ENCODE measurements at regions not wholly inside any gene's neighbourhood (a gene's known extent, or its start where the extent isn't known, plus 50 kb on each side); places are given as distances from the start of the nearest gene placed in this dataset.

GRCh38 chr5:130885027-130885426 is 280.0 kb downstream of the HINT1 start:
- H3K14ac ChIP-seq (ENCODE audit: insufficient read length), result no peak overlapping the region
- no peak overlapping the region for H4K91ac ChIP-seq (replicated peaks; ENCODE audit: insufficient read length, low read length)
- FAIRE-seq (no peak), DNase-seq (ENCODE audit: low read depth in 1 of 2, low spot score in 2 of 2) (no peak)
- H2BK12ac ChIP-seq (ENCODE audit: low read depth, low read length), result no peak overlapping the region
- no peak overlapping the region for H3K4me3 ChIP-seq (ENCODE audit: extremely low read depth in 1 of 4, insufficient read depth in 2 of 4, low read depth in 3 of 4, low read length in 4 of 4)
- no peak overlapping the region for H2BK120ac ChIP-seq (replicated peaks; ENCODE audit: low read depth, low read length)
- H3K56ac ChIP-seq (replicated peaks; ENCODE audit: insufficient read length, low read depth, low read length), result no peak overlapping the region
- H3K36me3 ChIP-seq (ENCODE audit: control insufficient read depth in 2 of 4, insufficient read depth in 4 of 4, low read length in 3 of 4), result no peaks in the 10 kb centered on the region
- WGBS, 2 experiments (ENCODE audit: extremely low coverage in 1 of 2, insufficient coverage in 1 of 2, insufficient read length in 1 of 2, insufficient replicate concordance in 2 of 2, low coverage in 1 of 2, low lambda C conversion rate in 2 of 2, missing lambda C conversion rate in 1 of 2), result 87% methylated on average over 3 of the region's 3 CpGs; no CpG with 5 or more reads in 1 of the 2 experiments
- H4K5ac ChIP-seq (ENCODE audit: insufficient read length, low read depth, low read length), result no peak overlapping the region
- no peaks in the 10 kb centered on the region for H3K27me3 ChIP-seq (replicated peaks in 1 of 4; ENCODE audit: control insufficient read depth in 3 of 4, extremely low read depth in 1 of 4, insufficient read depth in 3 of 4, low read length in 3 of 4)
- no peaks in the 10 kb centered on the region for H3K79me2 ChIP-seq (ENCODE audit: control insufficient read depth in 1 of 2, insufficient read depth in 2 of 2, low read length in 2 of 2)
- H3K23ac ChIP-seq (ENCODE audit: insufficient read length), result no peak overlapping the region
- H2BK5ac ChIP-seq (ENCODE audit: low read depth, low read length), result no peak overlapping the region
- H4K8ac ChIP-seq (ENCODE audit: extremely low read depth, insufficient read depth, low read length), result no peak overlapping the region
- no peak overlapping the region for H3K27ac ChIP-seq (ENCODE audit: low read depth, low read length)
- H3K23me2 ChIP-seq (ENCODE audit: low read depth, low read length), result no peaks in the 10 kb centered on the region
- H3K79me1 ChIP-seq (ENCODE audit: low read depth, low read length), result no peaks in the 10 kb centered on the region
- H3K9me3 ChIP-seq (ENCODE audit: insufficient read depth in 2 of 2, low read depth in 1 of 2, low read length in 1 of 2), result no peaks in the 10 kb centered on the region
- TF ChIP-seq PHF8 (conservative IDR thresholded peaks at IDR 0.05; ENCODE audit: low read depth, low read length) (no peak), POLR2A (IDR thresholded peaks at IDR 0.05; ENCODE audit: control extremely low read depth in 1 of 2, low read depth in 2 of 2, low read length in 2 of 2) (no peak), GTF2F1 (IDR thresholded peaks at IDR 0.05; ENCODE audit: borderline replicate concordance, low read depth, low read length) (no peak), JUN (IDR thresholded peaks at IDR 0.05; ENCODE audit: low read depth, low read length) (no peak), USF2 (IDR thresholded peaks at IDR 0.05; ENCODE audit: low read length) (no peak), POU5F1 (IDR thresholded peaks at IDR 0.05; ENCODE audit: low read depth, low read length) (no peak), ATF2 (IDR thresholded peaks at IDR 0.05; ENCODE audit: low read length) (no peak), ATF3 (IDR thresholded peaks at IDR 0.05; ENCODE audit: insufficient read depth, low read depth, low read length) (no peak), SIRT6 (IDR thresholded peaks at IDR 0.05; ENCODE audit: low read length) (no peak), E2F6 (IDR thresholded peaks at IDR 0.05) (no peak)
- H3K18ac ChIP-seq (ENCODE audit: extremely low read depth, low read length), result no peak overlapping the region
- POLR2A ChIA-PET (ENCODE audit: partially characterized antibody), result interaction anchor here (0.9 to 1.7 kb wide), 2 partner anchors 13 kb away, joined by 4 to 5 read pairs; no protein-coding TSS in a partner anchor
- CTCF ChIA-PET (ENCODE audit: partially characterized antibody), result interaction anchor here (0.7 to 1.5 kb wide), 2 partner anchors 14 to 329 kb away, joined by 3 to 4 read pairs; no protein-coding TSS in a partner anchor
- H3K9ac ChIP-seq (replicated peaks in 1 of 4; ENCODE audit: extremely low read depth in 1 of 4, low read depth in 3 of 4, low read length in 3 of 4), result no peak overlapping the region
- H2BK20ac ChIP-seq (ENCODE audit: low read length), result no peak overlapping the region
- no peak overlapping the region for H3K4ac ChIP-seq (replicated peaks; ENCODE audit: insufficient read length, low read depth, low read length)
- H2BK15ac ChIP-seq (ENCODE audit: low read length), result no peak overlapping the region
- H3K4me1 ChIP-seq (replicated peaks in 1 of 4; ENCODE audit: control insufficient read depth in 3 of 4, insufficient read depth in 4 of 4, low read length in 3 of 4), result peaks cover 0 to 2% (median under 1%) of the 10 kb centered on the region in 4 experiments; a peak in 2 of 7 replicates
- no peak overlapping the region for H2AFZ ChIP-seq (ENCODE audit: low read length)
- H4K20me1 ChIP-seq (replicated peaks in 1 of 2; ENCODE audit: control insufficient read depth in 1 of 2, insufficient read depth in 2 of 2, low read length in 2 of 2), result no peaks in the 10 kb centered on the region
- no peak overlapping the region for H2AK5ac ChIP-seq (ENCODE audit: low read depth, low read length)
- no peak overlapping the region for H3K4me2 ChIP-seq (ENCODE audit: insufficient read depth in 1 of 2, low read depth in 2 of 2, low read length in 2 of 2)

Data from H1 (cell line).